ENCODE measurements at regions not wholly inside any gene's neighbourhood (a gene's known extent, or its start where the extent isn't known, plus 50 kb on each side); places are given as distances from the start of the nearest gene placed in this dataset.

- H3K23ac ChIP-seq (ENCODE audit: low read depth, low read length) = no peak overlapping the region
- ChIA-PET POLR2A (ENCODE audit: unreplicated experiment) (interaction anchor here (0.5 kb wide), 1 partner anchor 1072 kb away, joined by 3 read pairs; no protein-coding TSS in a partner anchor), CTCF (no interaction called here)
- H3K9me1 ChIP-seq (ENCODE audit: insufficient read depth, low read length) = no peaks in the 10 kb centered on the region
- intact Hi-C loops (cut with micrococcal nuclease) = no loop called here
- H3K4me1 ChIP-seq (ENCODE audit: control insufficient read depth, insufficient read depth, low read length) = no peaks in the 10 kb centered on the region
- H2BK20ac ChIP-seq (ENCODE audit: low read depth, low read length) = no peak overlapping the region
- H3K27ac ChIP-seq (ENCODE audit: insufficient read depth, low read length) = no peak overlapping the region
- dilution Hi-C loops (cut with HindIII; ENCODE audit: low sequenced_read_pairs, unreplicated experiment) = no loop called here
- ATAC-seq (ENCODE audit: low read depth) (no peak), DNase-seq (no peak)
- no peak overlapping the region for H4K91ac ChIP-seq (ENCODE audit: insufficient read depth, low read depth, low read length)
- no peak overlapping the region for H4K8ac ChIP-seq (ENCODE audit: low read depth in 2 of 2, low read length in 2 of 2)
- H4K5ac ChIP-seq (ENCODE audit: low read depth, low read length) = no peak overlapping the region
- TF ChIP-seq NFE2L2 (IDR thresholded peaks at IDR 0.05; ENCODE audit: low read depth, low read length) (no peak), SMC3 (IDR thresholded peaks at IDR 0.05; ENCODE audit: low read depth, low read length) (no peak), RAD21 (IDR thresholded peaks at IDR 0.05; ENCODE audit: low read length) (no peak), CTCF (conservative IDR thresholded peaks at IDR 0.05; ENCODE audit: low read depth, low read length) (peak; percentile 11; the same call in 1 of the 2 replicates)
- H3K4me3 ChIP-seq (ENCODE audit: insufficient read depth, low read depth, low read length) = no peak overlapping the region
- no peaks in the 10 kb centered on the region for H3K79me1 ChIP-seq (ENCODE audit: low read depth in 1 of 2, low read length in 2 of 2)
- no peak overlapping the region for H2AK9ac ChIP-seq (replicated peaks; ENCODE audit: low read depth, low read length, poor library complexity)
- no peak overlapping the region for H3K4me2 ChIP-seq (ENCODE audit: low read depth, low read length)
- H2AFZ ChIP-seq (replicated peaks; ENCODE audit: low read length, poor library complexity) = no peak overlapping the region
- H3K4ac ChIP-seq (ENCODE audit: low read depth, low read length) = no peak overlapping the region
- no peak overlapping the region for H3K56ac ChIP-seq (ENCODE audit: extremely low read depth, insufficient read depth, low read length)
- 0% methylated on average over 1 of the region's 1 CpG; no CpG with 5 or more reads in 1 of the 2 experiments for WGBS, 2 experiments (ENCODE audit: extremely low coverage in 2 of 2, insufficient read length in 1 of 2)
- H3K18ac ChIP-seq (ENCODE audit: low read depth, low read length) = no peak overlapping the region
- no peaks in the 10 kb centered on the region for H3K27me3 ChIP-seq (ENCODE audit: control insufficient read depth, insufficient read depth, low read length)
- no peak overlapping the region for H2BK120ac ChIP-seq (ENCODE audit: low read depth, low read length)
- no peak overlapping the region for H2BK5ac ChIP-seq (ENCODE audit: low read depth, low read length, poor library complexity, severe bottlenecking)
- no peaks in the 10 kb centered on the region for H4K20me1 ChIP-seq (ENCODE audit: insufficient read depth, low read length)
- H3K9me3 ChIP-seq (ENCODE audit: control insufficient read depth, insufficient read depth, low read length) = peaks cover 7% of the 10 kb centered on the region
- no peak overlapping the region for H3K14ac ChIP-seq (replicated peaks; ENCODE audit: low read depth, low read length)
- in situ Hi-C loops (cut with MboI; ENCODE audit: low sequenced_read_pairs) = no loop called here
- BruUV-seq (replicated peaks) = no TSS peak
- H3K36me3 ChIP-seq (ENCODE audit: control insufficient read depth, insufficient read depth, low read length) = no peaks in the 10 kb centered on the region
- H2BK15ac ChIP-seq (ENCODE audit: low read depth, low read length) = no peak overlapping the region
- no peak overlapping the region for H3K9ac ChIP-seq (ENCODE audit: low read depth, low read length)
- H2AK5ac ChIP-seq (ENCODE audit: low read depth, low read length) = no peak overlapping the region
Measured at GRCh38 chr7:49001610-49002033, 77.3 kb downstream of the CDC14C start.

Measured in IMR-90 (cell line).